ENCODE measurements at regions not wholly inside any gene's neighbourhood (a gene's known extent, or its start where the extent isn't known, plus 50 kb on each side); places are given as distances from the start of the nearest gene placed in this dataset.

DNA sequence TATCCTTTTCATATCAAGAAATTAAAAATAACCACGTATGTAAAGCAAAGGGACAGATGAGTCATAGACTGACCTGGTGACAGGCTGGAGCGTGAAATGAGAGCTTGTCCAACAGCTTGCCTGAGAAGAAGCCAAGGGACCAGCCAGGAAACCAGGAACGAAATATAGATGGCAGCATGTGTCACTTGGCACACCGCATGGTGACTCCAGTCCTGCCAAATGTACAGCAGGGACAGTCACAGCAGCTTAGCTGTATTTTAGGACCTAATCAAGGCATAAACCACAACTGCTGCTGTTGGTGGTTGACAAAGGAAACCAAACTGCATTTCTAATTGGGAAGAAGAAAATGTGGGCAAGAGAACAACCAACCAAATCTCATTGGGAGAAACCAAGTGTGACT, 755.0 kb downstream of the TFAP2A start:
- TF ChIP-seq CTCF (IDR thresholded peaks at IDR 0.05) (no peak), POLR2A (IDR thresholded peaks at IDR 0.05) (no peak), POLR2AphosphoS5 (IDR thresholded peaks at IDR 0.05; ENCODE audit: insufficient read depth in 1 of 2, low read depth in 1 of 2) (no peak)

All from vagina (tissue), 2 donors.